ENCODE measurements at regions not wholly inside any gene's neighbourhood (a gene's known extent, or its start where the extent isn't known, plus 50 kb on each side); places are given as distances from the start of the nearest gene placed in this dataset.
"Not testable (repeated sequence)": the region's sequence is repeated elsewhere in the genome, so short reads cannot be mapped to it uniquely, and the experiment has no call there.

DNA sequence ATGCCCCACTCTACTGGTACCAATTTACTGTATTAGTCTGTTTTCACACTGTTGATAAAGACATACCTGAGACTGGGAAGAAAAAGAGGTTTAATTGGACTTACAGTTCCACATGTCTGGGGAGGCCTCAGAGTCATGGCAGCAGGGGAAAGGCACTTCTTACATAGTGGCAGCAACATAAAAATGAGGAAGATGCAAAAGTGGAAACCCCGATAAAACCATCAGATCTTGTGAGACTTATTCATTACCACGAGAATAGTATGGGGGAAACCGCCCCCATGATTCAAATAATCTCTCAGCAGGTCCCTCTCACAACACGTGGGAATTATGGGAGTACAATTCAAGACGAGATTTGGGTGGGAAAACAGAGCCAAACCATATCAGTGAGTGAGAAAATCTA, 251.2 kb downstream of the SATB1 start:
- TF ChIP-seq POLR2A (IDR thresholded peaks at IDR 0.05), result not testable (repeated sequence)
- TF ChIP-seq, protein P1, sequence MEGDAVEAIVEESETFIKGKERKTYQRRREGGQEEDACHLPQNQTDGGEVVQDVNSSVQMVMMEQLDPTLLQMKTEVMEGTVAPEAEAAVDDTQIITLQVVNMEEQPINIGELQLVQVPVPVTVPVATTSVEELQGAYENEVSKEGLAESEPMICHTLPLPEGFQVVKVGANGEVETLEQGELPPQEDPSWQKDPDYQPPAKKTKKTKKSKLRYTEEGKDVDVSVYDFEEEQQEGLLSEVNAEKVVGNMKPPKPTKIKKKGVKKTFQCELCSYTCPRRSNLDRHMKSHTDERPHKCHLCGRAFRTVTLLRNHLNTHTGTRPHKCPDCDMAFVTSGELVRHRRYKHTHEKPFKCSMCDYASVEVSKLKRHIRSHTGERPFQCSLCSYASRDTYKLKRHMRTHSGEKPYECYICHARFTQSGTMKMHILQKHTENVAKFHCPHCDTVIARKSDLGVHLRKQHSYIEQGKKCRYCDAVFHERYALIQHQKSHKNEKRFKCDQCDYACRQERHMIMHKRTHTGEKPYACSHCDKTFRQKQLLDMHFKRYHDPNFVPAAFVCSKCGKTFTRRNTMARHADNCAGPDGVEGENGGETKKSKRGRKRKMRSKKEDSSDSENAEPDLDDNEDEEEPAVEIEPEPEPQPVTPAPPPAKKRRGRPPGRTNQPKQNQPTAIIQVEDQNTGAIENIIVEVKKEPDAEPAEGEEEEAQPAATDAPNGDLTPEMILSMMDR (IDR thresholded peaks at IDR 0.05 in 8 of 11, conservative IDR thresholded peaks at IDR 0.05 in 3 of 11), result not testable (repeated sequence)
